ENCODE measurements at regions not wholly inside any gene's neighbourhood (a gene's known extent, or its start where the extent isn't known, plus 50 kb on each side); places are given as distances from the start of the nearest gene placed in this dataset.

GRCh38 chr12:94740601-94741362 is 90.4 kb upstream of the TMCC3 start:
- Histone ChIP-seq H3K27ac (peak overlapping the region in 1 of 3 donors; percentile 7), H3K9me3 (no peaks in the 10 kb centered on the region), H3K4me1 (peaks cover 0 to 4% of the 10 kb centered on the region in 2 donors), H3K4me3 (replicated peaks in 1 of 3) (no peak overlapping the region), H3K27me3 (no peaks in the 10 kb centered on the region), H3K36me3 (no peaks in the 10 kb centered on the region)
- intact Hi-C loops (cut with DNase I), result no loop called here
- WGBS, 2 donors, result 37 to 48% methylated on average over 5 of the region's 5 CpGs
- TF ChIP-seq CTCF (IDR thresholded peaks at IDR 0.05) (no peak), POLR2A (IDR thresholded peaks at IDR 0.05) (no peak)
- peak; percentile 27 to 39 for DNase-seq

DNA sequence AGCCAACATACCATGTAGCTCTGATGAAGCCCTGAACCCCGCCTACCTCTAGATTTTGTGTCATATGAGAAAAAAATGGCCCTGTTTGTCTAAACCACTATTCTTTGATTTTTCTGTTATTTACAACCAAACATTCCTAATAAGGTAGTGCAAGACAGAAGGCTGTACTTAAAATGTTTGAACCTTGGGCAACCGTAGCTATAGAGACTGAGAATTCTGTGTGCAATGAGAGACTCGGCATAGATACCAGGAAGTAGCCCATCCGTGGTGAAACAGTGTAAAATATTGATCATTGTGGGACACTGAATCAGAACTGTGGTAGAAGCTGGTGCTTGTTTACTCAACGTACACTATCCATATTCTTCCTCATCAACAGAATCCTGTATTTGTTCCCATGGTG is 86.5 kb upstream of the TMCC3 start:
- H3K9me3 ChIP-seq, result no peaks in the 10 kb centered on the region
- no peak overlapping the region for H3K27ac ChIP-seq
- H3K27me3 ChIP-seq, result no peaks in the 10 kb centered on the region
- 95 to 97% methylated on average over 5 of the region's 5 CpGs for WGBS, 2 donors
- no peaks in the 10 kb centered on the region for H3K36me3 ChIP-seq
- intact Hi-C loops (cut with DNase I), result no loop called here
- no peak overlapping the region for H3K4me3 ChIP-seq (replicated peaks in 1 of 3)
- TF ChIP-seq CTCF (IDR thresholded peaks at IDR 0.05), result no peak
- TF ChIP-seq POLR2A (IDR thresholded peaks at IDR 0.05), result no peak
- DNase-seq, result no peak
- H3K4me1 ChIP-seq, result peaks cover 0 to 4% of the 10 kb centered on the region in 2 donors

GRCh38 chr12:94736004-94736403 is 85.6 kb upstream of the TMCC3 start:
- intact Hi-C loops (cut with DNase I), result no loop called here
- H3K27ac ChIP-seq, result no peak overlapping the region
- 79 to 93% methylated on average over 3 of the region's 3 CpGs for WGBS, 2 donors
- no peak overlapping the region for H3K4me3 ChIP-seq (replicated peaks in 1 of 3)
- no peak for DNase-seq
- H3K27me3 ChIP-seq, result no peaks in the 10 kb centered on the region
- TF ChIP-seq CTCF (IDR thresholded peaks at IDR 0.05) (no peak), POLR2A (IDR thresholded peaks at IDR 0.05) (no peak)
- no peaks in the 10 kb centered on the region for H3K36me3 ChIP-seq
- peaks cover 0 to 2% of the 10 kb centered on the region in 2 donors for H3K4me1 ChIP-seq
- H3K9me3 ChIP-seq, result no peaks in the 10 kb centered on the region

- intact Hi-C loops (cut with DNase I), result no loop called here
- 84 to 91% methylated on average over 9 of the region's 9 CpGs for WGBS, 2 donors
- no peak overlapping the region for H3K4me3 ChIP-seq (replicated peaks in 1 of 3)
- no peak for DNase-seq
- TF ChIP-seq CTCF (IDR thresholded peaks at IDR 0.05) (no peak), POLR2A (IDR thresholded peaks at IDR 0.05) (no peak)
- no peaks in the 10 kb centered on the region for H3K36me3 ChIP-seq
- no peak overlapping the region for H3K27ac ChIP-seq
- H3K27me3 ChIP-seq, result no peaks in the 10 kb centered on the region
- H3K4me1 ChIP-seq, result no peaks in the 10 kb centered on the region
- H3K9me3 ChIP-seq, result no peaks in the 10 kb centered on the region
Measured at GRCh38 chr12:94733727-94734126, 83.4 kb upstream of the TMCC3 start.

DNA sequence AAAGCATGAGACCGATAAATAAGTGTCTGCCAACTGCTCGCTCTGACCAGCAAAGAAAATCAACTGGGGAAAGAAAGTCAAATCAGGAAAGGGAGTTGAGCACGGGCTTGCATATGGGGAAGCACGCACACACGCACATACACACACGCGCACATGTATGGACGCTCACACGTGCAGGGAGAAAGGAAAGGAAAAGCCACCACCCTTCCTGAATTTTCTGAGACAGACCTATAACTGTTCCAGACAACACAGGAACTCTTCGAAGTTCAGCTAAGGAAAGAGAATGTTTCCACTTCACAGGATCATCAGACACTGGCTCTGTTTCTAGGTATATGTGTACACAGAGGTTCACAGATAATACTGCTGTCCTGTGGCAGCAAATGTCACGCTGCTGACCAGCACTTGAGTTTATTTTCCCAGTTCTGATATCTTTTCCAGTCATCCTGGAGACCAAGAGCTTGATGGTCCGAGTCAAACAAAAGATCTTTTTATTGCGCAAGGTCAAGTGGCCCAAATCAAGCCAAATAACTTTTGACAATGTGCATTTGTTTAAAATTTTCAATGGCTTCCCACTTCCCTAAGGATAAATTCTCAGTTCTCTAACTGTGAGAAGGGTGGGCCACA is 82.1 kb upstream of the TMCC3 start:
- no peak overlapping the region for H3K27ac ChIP-seq
- H3K4me3 ChIP-seq (replicated peaks in 1 of 3), result no peak overlapping the region
- WGBS, 2 donors, result 68 to 73% methylated on average over 13 of the region's 13 CpGs
- H3K27me3 ChIP-seq, result no peaks in the 10 kb centered on the region
- DNase-seq, result no peak
- intact Hi-C loops (cut with DNase I), result no loop called here
- H3K9me3 ChIP-seq, result no peaks in the 10 kb centered on the region
- H3K4me1 ChIP-seq, result no peaks in the 10 kb centered on the region
- no peaks in the 10 kb centered on the region for H3K36me3 ChIP-seq
- no peak for TF ChIP-seq POLR2A (IDR thresholded peaks at IDR 0.05)
- no peak for TF ChIP-seq CTCF (IDR thresholded peaks at IDR 0.05)
